ENCODE measurements at regions not wholly inside any gene's neighbourhood (a gene's known extent, or its start where the extent isn't known, plus 50 kb on each side); places are given as distances from the start of the nearest gene placed in this dataset.

GRCh38 chr2:46835520-46835919 is 80.1 kb downstream of the MCFD2 start:
- TF ChIP-seq CTCF (conservative IDR thresholded peaks at IDR 0.05; ENCODE audit: low read length) (no peak), EZH2phosphoT487 (IDR thresholded peaks at IDR 0.05; ENCODE audit: borderline replicate concordance, low read depth, low read length) (no peak)

Measured in OCI-LY7 (cell line).